SW 1271 (cell line): ENCODE measurements at regions not wholly inside any gene's neighbourhood (a gene's known extent, or its start where the extent isn't known, plus 50 kb on each side); places are given as distances from the start of the nearest gene placed in this dataset.

Source experiments
- DNase-seq, 2 experiments: peaks; one replicate each; lab custom pipeline; 2025; lab: John Stamatoyannopoulos, UW

GRCh38 chr13:108360139-108360538 is 90.6 kb downstream of the TNFSF13B start:
- DNase-seq = no peak

GRCh38 chr13:108361769-108362168 is 92.3 kb downstream of the TNFSF13B start:
- DNase-seq = no peak

DNA sequence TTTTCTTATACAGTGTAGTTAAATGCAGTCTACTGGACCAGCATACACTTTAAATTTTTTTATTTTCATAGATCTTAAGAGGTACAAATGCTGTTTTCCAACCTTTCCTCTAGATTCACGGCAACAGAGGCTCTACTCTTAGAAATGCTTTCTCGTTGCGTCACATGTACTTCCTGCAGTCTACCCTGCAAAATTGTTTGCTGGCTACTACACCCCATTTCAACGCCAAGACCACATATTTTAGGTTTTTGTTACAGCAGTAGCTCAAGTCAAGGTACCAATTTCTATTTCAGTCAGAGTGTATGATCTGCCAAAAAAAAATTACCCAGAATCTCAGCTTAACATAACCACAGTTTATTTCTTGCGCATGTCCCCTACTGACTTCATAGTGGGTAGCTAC is 94.1 kb downstream of the TNFSF13B start:
- no peak for DNase-seq

GRCh38 chr13:108365255-108365654 is 95.7 kb downstream of the TNFSF13B start:
- DNase-seq = no peak

- DNase-seq = no peak
Observed at GRCh38 chr13:108368250-108368905, 98.9 kb downstream of the TNFSF13B start.

DNA sequence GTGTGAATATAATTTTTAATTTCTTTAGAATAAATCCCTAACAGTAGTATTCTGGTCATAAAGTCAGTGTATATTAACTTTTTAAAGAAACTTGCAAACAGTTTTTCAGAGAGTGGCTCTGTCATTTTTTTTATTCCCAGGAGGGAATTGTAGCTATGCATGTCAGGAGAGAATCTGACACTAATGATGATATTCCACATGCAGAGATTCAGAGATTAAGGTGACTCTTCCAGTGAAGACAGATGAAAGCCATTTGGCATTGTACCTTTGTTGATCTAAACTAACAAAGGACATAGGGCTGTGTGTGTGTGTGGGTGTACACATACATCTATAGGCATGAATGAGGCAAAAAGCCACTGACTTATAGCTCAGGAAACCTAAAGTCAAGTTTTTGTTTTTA is 99.9 kb downstream of the TNFSF13B start:
- DNase-seq = no peak

GRCh38 chr13:108375034-108375433 is 105.5 kb downstream of the TNFSF13B start:
- DNase-seq = no peak

DNA sequence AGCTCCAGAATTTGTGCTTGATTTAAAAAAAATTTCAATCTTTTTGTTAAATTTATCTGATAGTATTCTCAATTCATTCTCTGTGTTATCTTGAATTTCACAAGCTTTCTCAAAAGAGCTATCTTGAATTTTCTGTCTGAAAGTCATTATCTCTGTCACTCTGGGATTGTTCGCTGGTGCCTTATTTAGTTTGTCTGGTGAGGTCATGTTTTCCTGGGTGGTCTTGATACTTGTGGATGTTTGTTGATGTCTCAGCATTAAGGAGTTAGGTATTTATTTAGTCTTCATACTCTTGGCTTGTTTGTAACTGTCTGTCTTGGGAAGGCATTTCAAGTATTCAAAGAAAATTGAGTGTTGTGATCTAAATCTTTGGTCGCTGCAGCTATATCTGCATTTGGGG is 106.3 kb downstream of the TNFSF13B start:
- no peak for DNase-seq

DNA sequence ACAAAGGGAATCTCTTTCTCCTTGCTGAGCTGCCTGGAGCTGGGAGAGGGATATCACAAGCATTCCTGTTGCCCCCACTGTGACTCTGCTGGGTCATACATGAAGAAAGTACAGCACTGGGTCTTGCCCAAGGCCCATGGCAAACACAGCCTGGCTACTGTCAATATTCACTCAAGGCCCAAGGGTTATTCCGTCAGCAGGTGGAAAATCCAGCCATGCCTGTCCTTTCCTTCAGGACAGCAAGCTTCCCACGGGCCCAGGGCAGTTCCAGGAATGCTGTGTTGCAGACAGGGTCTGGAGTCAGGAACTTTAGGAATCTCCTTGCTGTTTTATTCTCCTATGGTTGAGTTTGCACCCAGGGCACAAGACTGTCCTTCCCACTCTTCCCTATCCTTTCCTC is 106.8 kb downstream of the TNFSF13B start:
- DNase-seq = no peak

- no peak for DNase-seq
Observed at GRCh38 chr13:108377646-108378206, 108.2 kb downstream of the TNFSF13B start.

DNA sequence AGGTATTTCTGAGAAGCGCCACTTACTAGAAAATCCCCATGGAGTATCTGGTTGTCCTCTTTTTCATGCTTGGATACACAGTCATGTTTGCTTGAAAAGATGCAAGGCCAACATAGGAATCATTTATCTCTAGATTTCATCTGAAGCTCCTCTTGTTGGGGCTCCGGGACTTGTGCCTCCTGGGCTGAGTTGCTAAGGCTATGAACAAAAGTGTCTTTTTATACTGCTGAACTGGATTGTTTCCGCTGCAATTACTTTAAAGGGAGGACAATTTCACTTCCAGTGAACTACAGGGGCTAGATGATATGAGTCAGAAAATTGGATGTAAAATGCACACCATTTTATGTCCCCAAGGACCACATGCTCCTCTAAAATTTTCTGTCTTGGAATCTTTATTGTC is 114.1 kb downstream of the TNFSF13B start:
- DNase-seq = no peak

DNA sequence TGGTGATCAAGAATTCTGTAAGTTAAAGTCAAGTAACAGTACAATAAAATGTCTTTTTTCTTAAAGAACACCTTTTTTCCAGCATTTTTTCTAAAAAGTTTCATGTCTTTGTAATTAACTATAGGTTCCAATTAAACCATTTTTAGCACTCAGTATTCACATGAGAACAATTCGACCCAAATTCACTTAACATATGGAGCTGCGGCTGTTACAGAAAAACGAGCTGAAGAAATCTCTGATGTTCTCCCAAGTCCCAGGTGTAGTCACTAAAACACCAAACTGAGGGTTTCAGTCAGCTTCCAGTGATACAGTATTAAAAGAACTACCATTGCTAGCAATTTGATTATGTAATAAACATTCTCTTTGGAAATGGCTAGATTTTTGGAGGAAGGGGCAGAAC is 117.6 kb downstream of the TNFSF13B start:
- DNase-seq = no peak

- no peak for DNase-seq
Observed at GRCh38 chr13:108402850-108403249, 133.3 kb downstream of the TNFSF13B start.

DNA sequence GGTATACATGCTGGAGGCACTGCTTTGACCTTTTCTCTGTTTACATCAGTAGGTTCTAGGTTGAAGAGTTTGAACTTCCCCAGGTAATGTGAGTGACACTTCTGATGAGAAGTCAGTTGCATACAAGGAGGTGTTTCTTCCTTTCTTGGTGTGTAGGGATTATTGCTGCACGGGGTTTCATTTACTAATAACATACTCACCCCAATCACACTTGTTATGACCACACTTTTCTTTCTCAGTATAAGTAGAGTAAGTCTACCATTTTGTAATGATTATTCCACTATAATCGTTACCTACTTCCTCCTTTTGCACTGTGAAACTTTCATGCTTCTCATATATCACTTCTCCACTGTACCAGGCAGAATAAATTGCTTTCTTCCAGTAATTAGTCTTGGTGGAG is 138.0 kb downstream of the TNFSF13B start:
- no peak for DNase-seq

- DNase-seq = no peak
Observed at GRCh38 chr13:108408672-108409071, 139.2 kb downstream of the TNFSF13B start.

DNA sequence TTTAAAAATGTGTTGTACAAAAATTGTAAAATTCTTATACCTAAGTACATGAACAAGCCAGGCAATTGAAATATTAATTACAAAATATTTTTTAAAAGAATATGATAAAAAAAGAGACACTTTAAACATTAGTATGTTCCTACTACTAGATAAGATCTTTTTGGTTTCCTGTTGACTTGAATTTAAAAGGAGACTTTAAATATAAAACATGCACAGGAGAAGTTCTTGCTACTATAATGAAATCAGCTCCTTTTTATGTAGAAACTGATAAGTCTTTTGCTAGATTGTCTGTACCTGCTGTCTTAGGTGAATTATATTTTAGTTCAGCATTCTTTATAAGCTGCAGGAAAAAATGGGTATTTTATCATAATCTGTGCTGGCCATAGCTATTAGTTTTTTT is 140.2 kb downstream of the TNFSF13B start:
- DNase-seq = no peak

DNA sequence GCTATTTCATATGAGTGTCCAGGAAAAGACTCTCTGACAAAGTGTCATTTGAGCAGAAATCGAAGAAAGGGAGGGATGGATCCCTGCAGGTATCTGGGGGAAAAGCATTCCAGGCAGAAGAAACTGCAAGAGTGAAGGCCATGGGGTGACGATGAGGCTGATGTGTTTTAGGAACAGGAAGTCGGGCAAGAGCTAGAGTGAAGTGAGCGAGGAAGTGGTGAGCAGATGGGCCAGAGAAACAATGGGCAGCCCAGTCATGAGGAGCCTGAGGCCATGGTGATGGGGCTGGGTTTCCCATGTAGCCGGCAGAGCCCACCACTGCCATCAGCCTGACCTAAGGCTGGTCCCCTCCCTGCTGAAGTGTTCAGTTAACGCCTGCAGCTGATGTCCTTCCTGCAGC is 150.2 kb downstream of the TNFSF13B start:
- no peak for DNase-seq

GRCh38 chr13:108425056-108425455 is 155.5 kb downstream of the TNFSF13B start:
- DNase-seq = no peak

GRCh38 chr13:108426893-108427292 is 157.4 kb downstream of the TNFSF13B start:
- no peak for DNase-seq

DNA sequence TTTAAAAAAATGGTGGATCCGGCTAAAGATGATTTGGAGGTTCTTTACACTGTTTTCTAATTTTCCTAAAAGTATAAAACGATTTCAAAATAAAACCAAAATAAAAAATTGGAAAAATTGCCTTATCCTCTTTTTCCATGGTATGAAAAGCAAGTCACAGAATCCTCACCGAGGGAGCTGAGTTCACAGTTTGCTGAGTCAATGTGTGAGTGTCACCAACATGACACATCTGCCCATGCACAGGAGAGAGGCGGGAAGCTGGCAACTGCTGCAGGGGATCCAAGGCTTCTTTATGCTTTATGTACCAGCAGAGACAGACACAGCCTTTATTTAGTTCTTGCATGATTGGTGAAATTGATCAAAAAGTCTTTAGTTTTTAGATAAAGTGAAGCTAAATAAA is 157.8 kb downstream of the TNFSF13B start:
- DNase-seq = no peak

DNA sequence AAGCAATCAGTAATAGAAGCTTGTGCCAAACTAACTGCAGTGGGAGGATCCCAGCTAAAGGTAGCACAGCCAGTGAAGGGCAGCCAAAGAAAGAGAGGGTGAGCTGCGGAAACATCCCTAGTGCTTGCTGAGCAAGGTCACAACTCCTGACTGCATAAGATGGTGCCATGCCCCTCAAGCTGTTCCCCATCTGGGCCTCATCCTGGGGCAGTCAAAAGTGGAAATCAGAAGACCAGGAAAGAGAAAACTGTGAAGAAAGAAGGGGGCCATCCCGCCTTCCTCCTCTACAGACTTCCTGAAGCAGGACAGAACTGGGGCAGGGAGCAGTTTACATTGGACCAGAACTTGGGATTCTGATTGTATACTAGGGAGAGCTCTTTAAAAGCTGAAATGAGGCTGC is 159.2 kb downstream of the TNFSF13B start:
- no peak for DNase-seq

DNA sequence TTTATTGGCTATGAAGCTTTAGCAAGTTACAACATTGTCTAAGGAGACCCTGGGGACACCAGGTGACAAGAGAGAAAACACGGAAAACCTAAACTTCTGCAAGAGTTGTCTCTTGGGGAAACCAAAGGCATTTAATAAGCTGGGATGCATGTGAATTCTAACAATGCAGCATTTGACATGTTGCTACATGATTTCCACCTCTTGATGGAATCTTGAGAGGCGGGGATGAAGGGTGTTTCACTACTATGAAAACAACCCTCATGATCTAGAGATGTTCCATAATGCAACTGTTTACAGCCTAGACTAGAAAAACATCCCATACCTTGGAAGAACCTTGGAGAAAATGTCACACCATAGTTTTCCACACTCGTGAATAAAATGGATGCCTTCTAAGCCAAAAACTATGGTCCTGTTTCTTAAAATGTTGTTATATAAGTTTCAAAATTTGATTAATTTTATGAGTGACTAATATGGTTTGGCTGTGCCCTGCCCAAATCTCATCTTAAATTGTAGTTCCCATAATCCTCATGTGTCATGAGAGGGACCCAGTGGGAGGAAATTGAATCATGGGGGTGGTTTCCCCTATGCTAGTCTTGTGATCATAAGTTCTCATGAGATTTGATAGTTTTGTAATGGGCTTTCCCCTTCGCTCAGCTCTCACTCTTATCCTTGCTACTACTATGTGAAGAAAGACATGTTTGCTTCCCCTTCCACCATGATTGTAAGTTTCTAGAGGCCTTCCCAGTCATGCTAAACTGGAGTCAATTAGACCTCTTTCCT is 164.6 kb downstream of the TNFSF13B start:
- no peak for DNase-seq

- no peak for DNase-seq
Observed at GRCh38 chr13:108435393-108436149, 166.1 kb downstream of the TNFSF13B start.
